CD4-positive, alpha-beta T cell treated with Interleukin-10 for 1 hour (primary cell): ENCODE measurements at regions not wholly inside any gene's neighbourhood (a gene's known extent, or its start where the extent isn't known, plus 50 kb on each side); places are given as distances from the start of the nearest gene placed in this dataset.

Experiments
- DNase-seq: peaks from one replicate; pipeline ENCODE4 v3.0.0-alpha.2; 2020

- DNase-seq: no peak
Observed at GRCh38 chr4:100799761-100800539, 282.1 kb upstream of the EMCN start.

DNA sequence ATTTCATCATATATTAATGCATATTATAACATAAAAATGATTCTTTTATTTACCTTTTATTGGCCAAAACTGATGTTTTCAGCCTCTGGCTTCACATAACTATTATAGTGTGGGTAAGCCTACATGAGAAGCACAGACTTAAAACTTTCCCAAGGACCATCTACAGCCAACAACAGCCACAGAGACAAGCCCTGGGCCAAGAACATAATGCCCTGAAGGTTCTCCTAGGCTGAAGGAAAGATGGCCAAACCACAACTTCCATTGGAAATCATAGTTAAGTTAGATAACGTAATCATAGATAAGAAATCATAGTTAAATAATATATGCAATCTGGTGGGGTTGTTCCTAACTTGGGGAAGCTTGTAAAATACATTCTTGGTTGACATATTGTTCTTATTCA is 280.0 kb upstream of the EMCN start:
- no peak for DNase-seq

DNA sequence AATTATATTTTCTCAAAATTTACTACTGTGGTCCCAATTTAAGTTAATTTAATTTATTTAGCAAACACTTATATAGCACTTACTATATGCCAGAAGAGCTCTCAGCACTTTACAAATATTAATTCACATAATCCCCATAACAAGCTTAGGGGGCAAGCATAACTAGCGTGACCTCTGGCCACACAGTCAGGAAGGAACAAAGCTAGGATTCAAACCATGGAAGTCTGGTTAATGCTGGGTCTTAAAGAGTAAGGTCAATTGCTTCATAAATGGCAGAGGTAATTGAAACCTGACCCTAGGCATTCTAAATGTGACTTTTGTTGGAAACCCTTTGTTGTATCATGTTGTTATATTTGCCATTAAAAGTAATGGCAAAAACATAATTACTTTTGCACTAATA is 279.5 kb upstream of the EMCN start:
- no peak for DNase-seq

- no peak for DNase-seq
Observed at GRCh38 chr4:100796332-100796731, 278.5 kb upstream of the EMCN start.

GRCh38 chr4:100795581-100795980 is 277.8 kb upstream of the EMCN start:
- DNase-seq: no peak

- DNase-seq: no peak
Observed at GRCh38 chr4:100790836-100791615, 273.2 kb upstream of the EMCN start.

GRCh38 chr4:100789991-100790390 is 272.2 kb upstream of the EMCN start:
- no peak for DNase-seq

- no peak for DNase-seq
Observed at GRCh38 chr4:100786481-100786880, 268.7 kb upstream of the EMCN start.

DNA sequence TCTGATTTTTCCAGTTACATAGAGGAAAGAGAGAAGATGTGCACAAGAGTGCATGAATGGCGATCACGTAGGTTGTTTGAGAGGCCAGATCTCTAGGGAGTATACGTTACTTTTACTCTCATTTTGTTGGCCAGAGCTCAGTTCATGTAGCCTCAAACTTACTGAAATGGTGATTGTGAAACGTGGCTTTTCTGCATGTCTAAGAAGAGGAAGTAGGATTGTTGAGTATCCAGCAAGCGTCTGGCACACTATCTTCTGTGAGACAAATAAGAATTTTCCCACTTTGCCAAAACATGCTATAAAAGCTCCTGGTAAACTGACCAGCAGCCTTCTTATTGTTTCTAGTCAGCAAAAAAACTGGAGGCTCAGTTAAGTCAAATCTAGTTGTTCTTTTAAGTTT is 264.5 kb upstream of the EMCN start:
- DNase-seq: no peak

DNA sequence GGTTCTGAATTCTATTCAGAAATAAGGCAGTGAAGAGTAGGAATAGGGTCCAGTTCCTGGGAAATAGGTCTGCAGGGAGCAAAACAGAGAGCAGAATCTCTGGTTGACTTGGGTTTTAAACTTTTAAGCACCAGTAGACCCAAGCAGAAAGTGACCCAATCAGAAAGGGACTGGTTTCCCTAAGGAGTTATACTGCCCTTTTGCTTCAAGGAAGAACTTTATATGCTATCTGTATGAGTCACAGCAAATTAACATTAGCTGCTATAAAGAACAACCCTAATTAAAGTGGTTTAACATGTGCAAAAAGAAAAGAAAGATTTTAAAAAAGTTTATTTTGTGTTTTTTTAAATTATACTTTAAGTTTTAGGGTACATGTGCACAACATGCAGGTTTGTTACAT is 263.6 kb upstream of the EMCN start:
- DNase-seq: no peak

DNA sequence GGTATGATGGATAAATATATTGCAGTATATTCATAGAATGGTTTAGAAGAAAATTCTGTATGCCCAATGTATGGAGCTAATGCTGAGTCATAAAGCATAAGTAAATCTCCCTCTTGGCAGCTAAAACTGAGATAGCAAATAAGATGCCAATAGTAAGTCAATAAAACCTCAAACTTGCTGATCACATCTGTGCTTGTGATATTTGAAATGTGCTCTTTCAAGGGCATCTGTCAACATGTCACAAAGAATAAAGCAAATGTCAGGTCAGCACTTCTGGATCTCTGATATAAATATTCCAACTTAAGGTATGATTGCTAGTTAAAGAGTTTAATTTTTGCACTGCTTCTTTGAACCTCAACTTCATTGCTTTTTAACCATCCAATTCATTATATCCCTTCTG is 262.3 kb upstream of the EMCN start:
- DNase-seq: no peak

- DNase-seq: no peak
Observed at GRCh38 chr4:100778431-100778830, 260.6 kb upstream of the EMCN start.

GRCh38 chr4:100762738-100763137 is 244.9 kb upstream of the EMCN start:
- no peak for DNase-seq

DNA sequence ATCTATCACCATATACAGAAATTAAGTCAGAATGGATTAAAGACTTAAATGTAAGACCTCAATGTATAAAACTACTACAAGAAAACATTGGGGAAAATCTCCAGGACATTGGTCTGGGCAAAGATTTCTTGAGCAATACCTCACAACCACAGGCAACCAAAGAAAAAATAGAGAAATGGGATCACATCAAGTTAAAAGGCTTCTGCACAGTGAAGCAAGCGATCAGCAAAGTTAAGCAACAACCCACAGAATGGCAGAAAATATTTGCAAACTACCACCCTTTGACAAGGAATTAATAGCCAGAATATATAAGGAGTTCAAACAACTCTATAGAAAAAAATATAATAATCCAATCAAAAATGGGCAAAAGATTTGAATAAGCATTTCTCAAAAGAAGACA is 236.9 kb upstream of the EMCN start:
- no peak for DNase-seq

DNA sequence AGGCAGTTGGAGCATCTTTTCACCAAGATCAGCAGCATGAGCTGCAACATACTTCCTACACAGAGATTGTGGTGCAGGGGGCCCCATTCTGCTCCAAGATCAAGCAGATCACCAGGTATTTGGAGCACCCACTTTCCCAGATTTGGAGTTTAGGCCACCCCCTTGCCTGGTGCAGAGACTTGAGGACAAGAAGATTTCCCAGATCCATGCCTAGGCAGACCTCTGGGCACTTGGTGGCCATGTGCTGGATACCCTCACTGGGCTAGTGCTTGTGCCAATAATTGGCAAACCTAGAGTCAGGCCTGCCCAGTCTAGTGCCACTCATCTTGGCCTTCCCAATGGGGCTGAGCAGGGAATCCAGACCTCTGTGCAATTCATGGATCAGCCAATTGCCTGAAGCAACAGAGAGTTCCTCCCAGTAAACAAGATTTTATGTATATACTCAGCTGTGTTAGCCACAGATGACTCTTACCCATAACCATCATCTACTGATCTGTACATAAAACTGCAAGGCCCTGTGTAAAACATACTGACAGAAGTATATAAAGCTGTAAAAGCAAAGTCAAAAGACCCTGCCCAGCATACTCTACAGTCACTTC is 228.4 kb upstream of the EMCN start:
- no peak for DNase-seq

- DNase-seq: no peak
Observed at GRCh38 chr4:100742045-100742444, 224.2 kb upstream of the EMCN start.

DNA sequence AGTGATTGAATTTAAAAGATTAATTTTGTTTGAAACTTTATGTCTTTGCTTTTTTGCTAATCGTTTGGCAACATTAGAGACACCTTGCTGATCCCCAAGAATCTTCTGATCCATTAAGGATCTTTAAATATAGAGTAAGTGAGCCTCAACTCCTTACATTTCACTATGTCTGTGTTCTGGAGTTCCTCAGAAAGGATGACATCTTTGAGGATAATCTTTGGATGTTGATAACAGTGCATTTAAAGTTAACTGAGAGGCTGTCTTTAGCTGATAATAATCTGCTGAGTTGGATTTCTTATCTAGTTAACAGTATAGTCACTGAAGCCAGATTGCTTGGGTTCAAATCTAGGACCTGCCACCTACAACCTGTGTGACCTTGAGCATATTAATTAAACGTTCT is 221.6 kb upstream of the EMCN start:
- DNase-seq: no peak

DNA sequence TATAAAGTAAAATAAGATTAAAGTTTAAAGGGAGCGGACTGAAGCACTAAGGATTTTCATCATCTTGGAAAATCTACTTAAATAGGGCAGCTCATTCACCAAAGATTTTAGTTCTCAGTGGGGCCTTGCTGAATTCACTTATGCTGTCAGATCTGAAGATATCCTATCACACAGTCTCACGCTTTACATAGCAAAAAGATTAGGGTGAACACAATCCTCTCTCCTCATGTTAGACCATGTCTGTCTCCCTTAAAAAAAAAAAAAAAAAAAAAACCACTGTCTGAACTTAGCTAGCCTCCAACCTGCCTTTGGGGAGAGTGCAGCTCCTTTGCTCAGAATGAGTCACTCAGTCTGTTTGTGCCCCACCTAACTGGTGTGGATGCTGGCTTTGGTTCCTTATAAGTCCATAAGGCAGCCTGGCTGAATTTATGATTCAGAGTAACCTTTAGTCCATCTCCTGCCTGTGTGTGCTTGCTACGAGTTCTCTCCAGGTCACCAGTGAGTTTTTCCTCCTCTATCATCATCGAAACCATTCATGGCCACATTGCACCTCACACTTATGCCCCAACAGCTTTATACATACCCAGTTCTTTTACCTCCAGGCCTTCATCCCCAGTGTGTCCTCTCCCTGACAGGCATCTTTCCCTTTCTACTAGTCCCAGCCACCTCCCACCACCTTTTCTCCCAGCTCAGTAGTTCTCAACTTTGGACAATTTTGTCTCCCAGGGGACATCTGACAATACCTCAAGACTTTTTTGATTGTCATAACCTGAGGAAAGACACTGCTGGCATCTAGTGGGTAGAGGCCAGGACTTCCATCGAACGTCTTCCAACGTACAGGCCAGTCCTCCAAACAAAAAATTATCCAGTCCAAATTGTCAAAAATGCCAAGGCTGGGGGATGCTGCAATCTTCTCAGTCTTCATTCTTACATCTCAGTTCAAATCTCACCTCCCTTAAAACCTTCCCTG is 220.7 kb upstream of the EMCN start:
- no peak for DNase-seq

- no peak for DNase-seq
Observed at GRCh38 chr4:100736641-100737451, 219.0 kb upstream of the EMCN start.

GRCh38 chr4:100728861-100729260 is 211.0 kb upstream of the EMCN start:
- DNase-seq: no peak

DNA sequence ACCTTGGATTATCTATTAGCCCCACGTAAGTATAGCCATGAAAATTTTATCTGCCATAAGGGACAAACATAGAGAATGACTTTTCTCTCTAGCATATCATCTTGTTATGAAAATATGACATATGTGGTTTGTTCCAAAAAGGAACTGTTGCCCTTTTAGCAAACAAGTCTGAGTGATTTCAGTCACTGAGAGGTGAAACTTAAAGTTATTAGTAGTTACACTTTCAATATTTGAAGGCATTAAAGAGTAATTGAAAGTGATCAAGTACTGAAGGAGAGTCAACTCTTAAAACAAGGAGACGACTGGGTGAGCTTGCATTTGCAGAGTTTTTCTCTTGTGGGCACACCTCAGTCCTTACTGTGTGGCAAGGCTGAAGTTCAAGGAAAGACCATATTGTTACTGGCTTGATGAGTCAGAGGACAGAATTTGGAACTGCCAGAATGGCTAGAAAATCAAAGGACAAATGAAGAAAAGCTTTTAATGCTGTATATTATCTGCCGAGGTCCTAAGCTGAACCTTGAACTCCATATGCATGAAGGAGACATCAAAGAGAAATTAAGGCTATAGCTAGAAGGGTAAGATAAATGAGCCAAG is 205.1 kb upstream of the EMCN start:
- no peak for DNase-seq

DNA sequence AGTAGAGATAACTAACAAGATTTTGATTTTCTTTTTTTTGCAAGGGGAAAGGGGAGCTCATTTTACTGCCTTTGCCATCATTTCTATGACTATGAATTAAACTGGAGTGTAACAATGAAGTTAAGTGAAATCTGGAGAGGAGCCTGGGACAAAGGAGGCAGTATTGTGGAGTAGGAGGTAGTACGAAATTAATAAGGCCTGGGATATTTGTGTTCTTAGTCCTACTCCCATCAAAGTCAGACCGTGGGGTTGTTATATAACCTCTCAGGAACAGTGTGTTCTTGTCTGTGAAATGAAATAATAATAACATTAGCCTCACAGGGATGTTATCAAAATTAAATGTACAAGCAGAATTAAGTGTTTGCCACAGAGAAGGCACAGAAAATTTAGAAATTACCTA is 204.3 kb upstream of the EMCN start:
- no peak for DNase-seq
